ENCODE measurements at regions not wholly inside any gene's neighbourhood (a gene's known extent, or its start where the extent isn't known, plus 50 kb on each side); places are given as distances from the start of the nearest gene placed in this dataset.

DNA sequence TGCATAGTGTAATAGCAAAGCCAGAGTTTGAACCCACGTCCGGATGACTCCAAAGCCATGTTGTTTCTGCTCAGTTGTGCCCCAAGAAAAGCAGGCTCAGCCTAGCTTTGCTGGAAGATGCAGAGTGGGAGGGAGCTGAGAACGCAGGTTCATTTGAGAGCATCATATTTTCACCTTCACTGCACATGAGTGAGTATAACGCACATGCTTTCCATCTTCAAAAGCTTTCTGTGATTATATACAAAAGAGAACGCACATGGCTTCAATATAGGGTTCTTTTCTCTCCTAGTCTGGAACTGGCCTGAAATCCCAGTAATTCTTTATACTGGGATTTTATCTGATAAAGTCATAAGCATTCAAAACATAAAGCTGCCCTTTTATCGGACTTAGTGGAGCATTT is 385.5 kb upstream of the CADM1 start:
- no peak for TF ChIP-seq XBP1 (CRISPR knock-in tag; IDR thresholded peaks at IDR 0.05)
- no peak for TF ChIP-seq ZNF24 (IDR thresholded peaks at IDR 0.05)
- TF ChIP-seq, protein P1, sequence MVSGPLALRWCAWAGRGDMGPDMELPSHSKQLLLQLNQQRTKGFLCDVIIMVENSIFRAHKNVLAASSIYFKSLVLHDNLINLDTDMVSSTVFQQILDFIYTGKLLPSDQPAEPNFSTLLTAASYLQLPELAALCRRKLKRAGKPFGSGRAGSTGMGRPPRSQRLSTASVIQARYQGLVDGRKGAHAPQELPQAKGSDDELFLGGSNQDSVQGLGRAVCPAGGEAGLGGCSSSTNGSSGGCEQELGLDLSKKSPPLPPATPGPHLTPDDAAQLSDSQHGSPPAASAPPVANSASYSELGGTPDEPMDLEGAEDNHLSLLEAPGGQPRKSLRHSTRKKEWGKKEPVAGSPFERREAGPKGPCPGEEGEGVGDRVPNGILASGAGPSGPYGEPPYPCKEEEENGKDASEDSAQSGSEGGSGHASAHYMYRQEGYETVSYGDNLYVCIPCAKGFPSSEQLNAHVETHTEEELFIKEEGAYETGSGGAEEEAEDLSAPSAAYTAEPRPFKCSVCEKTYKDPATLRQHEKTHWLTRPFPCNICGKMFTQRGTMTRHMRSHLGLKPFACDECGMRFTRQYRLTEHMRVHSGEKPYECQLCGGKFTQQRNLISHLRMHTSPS (CRISPR knock-in tag; IDR thresholded peaks at IDR 0.05; ENCODE audit: low read depth): no peak
- no peak for TF ChIP-seq CTCF (CRISPR knock-in tag; IDR thresholded peaks at IDR 0.05)
- no peak for TF ChIP-seq ZNF543 (CRISPR knock-in tag; IDR thresholded peaks at IDR 0.05)
- TF ChIP-seq JUN (CRISPR knock-in tag; IDR thresholded peaks at IDR 0.05): no peak
- TF ChIP-seq HDAC2 (CRISPR knock-in tag; IDR thresholded peaks at IDR 0.05): no peak
- TF ChIP-seq ZZZ3 (CRISPR knock-in tag; IDR thresholded peaks at IDR 0.05; ENCODE audit: borderline replicate concordance): no peak
- no peak for TF ChIP-seq CEBPG (CRISPR knock-in tag; IDR thresholded peaks at IDR 0.05)
- TF ChIP-seq MAFK (conservative IDR thresholded peaks at IDR 0.05 in 1 of 2, IDR thresholded peaks at IDR 0.05 in 1 of 2; ENCODE audit: low read length in 2 of 2): no peak
- TF ChIP-seq RFX5 (IDR thresholded peaks at IDR 0.05; ENCODE audit: low read depth, low read length): no peak
- TF ChIP-seq CHD2 (IDR thresholded peaks at IDR 0.05; ENCODE audit: low read depth, low read length): no peak
- no peak for TF ChIP-seq ZNF776 (CRISPR knock-in tag; IDR thresholded peaks at IDR 0.05)
- no peak for TF ChIP-seq POLR2G (IDR thresholded peaks at IDR 0.05; ENCODE audit: low read depth, low read length)

All from HepG2 (cell line).